Testis (tissue), 2 donors: ENCODE measurements at regions not wholly inside any gene's neighbourhood (a gene's known extent, or its start where the extent isn't known, plus 50 kb on each side); places are given as distances from the start of the nearest gene placed in this dataset.

Experiments used
- DNase-seq: peaks from one replicate; pipeline ENCODE4 v3.0.0-alpha.2; 2019
- H3K27ac ChIP-seq, 2 donors: fragments of 200-600 bp; sonication (generic); one replicate each; pipeline ENCODE4 v1.5.1; 2019
- H3K27me3 ChIP-seq: fragments of 200-600 bp; sonication (generic); one replicate; pipeline ENCODE4 v1.5.1; 2019
- H3K36me3 ChIP-seq: fragments of 200-600 bp; sonication (generic); one replicate; pipeline ENCODE4 v1.5.1; 2017; ENCODE audit warnings: low read depth; ENCODE audit errors: missing control alignments
- H3K4me1 ChIP-seq: fragments of 200-600 bp; sonication (generic); one replicate; pipeline ENCODE4 v1.5.1; 2019
- H3K4me3 ChIP-seq, 2 donors: fragments of 200-600 bp; sonication (generic); one replicate each; pipeline ENCODE4 v1.5.1; 2017 to 2019
- H3K9me3 ChIP-seq: fragments of 200-600 bp; sonication (generic); one replicate; pipeline ENCODE4 v1.5.1; 2017
- POLR2A ChIP-seq: fragments of 450-650 bp; IDR thresholded peaks from one replicate; pipeline ENCODE4 v1.6.1; 2017; ENCODE audit warnings: antibody characterized with exemption, mild to moderate bottlenecking, moderate library complexity
- WGBS, 2 donors: methylation state at CpG; one replicate each; pipeline ENCODE4 v1.1.5; 2018; 5-methylcytosine and 5-hydroxymethylcytosine counted together
- intact Hi-C: fragments of 100-400 bp; cut with DNase I; formaldehyde crosslinking; loops from one replicate; pipeline ENCODE4 v1.15.1; 2023; ENCODE audit warnings: low total_unique reads
- microRNA-seq, 2 donors: library from miRNA; unstranded; fragments of <30 nt; microRNA quantifications; one replicate each; pipeline ENCODE4, GENCODE V29; 2016; ENCODE audit warnings: borderline number of aligned reads in 2 of 2, borderline replicate concordance in 1 of 2
- small RNA-seq, 2 donors: library from RNA; depleted of rRNA; stranded (forward); fragments of <200 nt; gene quantifications; one replicate each; pipeline ENCODE3, GENCODE V24; 2016
- TF ChIP-seq, protein P1 (sequence below), 3 experiments: fragments of 450-650 bp in 2 of 3; fragments of 200-600 bp in 1 of 3; sonication (generic) in 1 of 3; IDR thresholded peaks; one replicate each; pipeline ENCODE4 v1.5.1; 2016 to 2019; ENCODE audit warnings: antibody characterized with exemption in 3 of 3, mild to moderate bottlenecking in 2 of 3, moderate library complexity in 1 of 3

GRCh38 chr2:10246370-10246769, 56.3 kb upstream of the HPCAL1 start:
- TF ChIP-seq POLR2A = no peak
- TF ChIP-seq, protein P1, sequence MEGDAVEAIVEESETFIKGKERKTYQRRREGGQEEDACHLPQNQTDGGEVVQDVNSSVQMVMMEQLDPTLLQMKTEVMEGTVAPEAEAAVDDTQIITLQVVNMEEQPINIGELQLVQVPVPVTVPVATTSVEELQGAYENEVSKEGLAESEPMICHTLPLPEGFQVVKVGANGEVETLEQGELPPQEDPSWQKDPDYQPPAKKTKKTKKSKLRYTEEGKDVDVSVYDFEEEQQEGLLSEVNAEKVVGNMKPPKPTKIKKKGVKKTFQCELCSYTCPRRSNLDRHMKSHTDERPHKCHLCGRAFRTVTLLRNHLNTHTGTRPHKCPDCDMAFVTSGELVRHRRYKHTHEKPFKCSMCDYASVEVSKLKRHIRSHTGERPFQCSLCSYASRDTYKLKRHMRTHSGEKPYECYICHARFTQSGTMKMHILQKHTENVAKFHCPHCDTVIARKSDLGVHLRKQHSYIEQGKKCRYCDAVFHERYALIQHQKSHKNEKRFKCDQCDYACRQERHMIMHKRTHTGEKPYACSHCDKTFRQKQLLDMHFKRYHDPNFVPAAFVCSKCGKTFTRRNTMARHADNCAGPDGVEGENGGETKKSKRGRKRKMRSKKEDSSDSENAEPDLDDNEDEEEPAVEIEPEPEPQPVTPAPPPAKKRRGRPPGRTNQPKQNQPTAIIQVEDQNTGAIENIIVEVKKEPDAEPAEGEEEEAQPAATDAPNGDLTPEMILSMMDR (IDR thresholded peaks at IDR 0.05) = no peak
- H3K27me3 ChIP-seq = no peaks in the 10 kb centered on the region
- no peak overlapping the region for H3K4me3 ChIP-seq
- no peaks in the 10 kb centered on the region for H3K36me3 ChIP-seq
- intact Hi-C loops = no loop called here
- no peaks in the 10 kb centered on the region for H3K4me1 ChIP-seq
- DNase-seq = no peak
- no peaks in the 10 kb centered on the region for H3K9me3 ChIP-seq
- no peak overlapping the region for H3K27ac ChIP-seq
- WGBS, 2 donors = 86 to 93% methylated on average over 8 of the region's 8 CpGs

GRCh38 chr2:10246831-10247230, 55.9 kb upstream of the HPCAL1 start:
- DNase-seq = no peak
- Histone ChIP-seq H3K36me3 (no peaks in the 10 kb centered on the region), H3K9me3 (no peaks in the 10 kb centered on the region), H3K4me3 (no peak overlapping the region), H3K4me1 (no peaks in the 10 kb centered on the region), H3K27ac (no peak overlapping the region), H3K27me3 (no peaks in the 10 kb centered on the region)
- no peak for TF ChIP-seq POLR2A
- TF ChIP-seq, protein P1 (IDR thresholded peaks at IDR 0.05) = no peak
- 84 to 86% methylated on average over 5 of the region's 5 CpGs for WGBS, 2 donors
- intact Hi-C loops = no loop called here

DNA sequence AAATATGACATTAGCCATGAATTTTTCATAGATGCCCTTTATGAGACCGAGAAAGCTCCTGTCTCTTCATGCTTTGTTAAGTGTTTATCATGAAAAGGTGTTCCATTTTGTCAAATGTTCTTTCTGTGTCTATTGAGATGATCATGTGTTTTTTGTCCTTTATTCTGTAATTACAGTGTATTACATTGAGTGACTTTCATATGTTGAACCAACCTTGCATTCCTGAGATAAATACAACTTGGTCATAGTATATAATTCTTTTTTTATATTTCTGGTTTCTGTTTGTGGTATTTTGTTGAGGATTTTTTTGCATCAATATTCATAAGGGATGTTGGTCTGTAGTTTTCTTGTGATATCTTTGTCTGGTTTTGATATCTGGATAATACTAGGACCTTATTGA, 52.9 kb upstream of the HPCAL1 start:
- Histone ChIP-seq H3K9me3 (no peaks in the 10 kb centered on the region), H3K4me1 (no peaks in the 10 kb centered on the region), H3K4me3 (no peak overlapping the region), H3K27me3 (no peaks in the 10 kb centered on the region), H3K36me3 (no peaks in the 10 kb centered on the region), H3K27ac (no peak overlapping the region)
- no peak for TF ChIP-seq POLR2A
- TF ChIP-seq, protein P1 (IDR thresholded peaks at IDR 0.05) = no peak
- WGBS, 2 donors = 84 to 87% methylated on average over 1 of the region's 1 CpG
- no peak for DNase-seq
- intact Hi-C loops = no loop called here

- DNase-seq = no peak
- Histone ChIP-seq H3K4me3 (no peak overlapping the region), H3K4me1 (no peaks in the 10 kb centered on the region), H3K9me3 (no peaks in the 10 kb centered on the region), H3K36me3 (no peaks in the 10 kb centered on the region), H3K27ac (no peak overlapping the region), H3K27me3 (no peaks in the 10 kb centered on the region)
- intact Hi-C loops = no loop called here
- TF ChIP-seq, protein P1 (IDR thresholded peaks at IDR 0.05) = no peak
- TF ChIP-seq POLR2A = no peak
- WGBS, 2 donors = 94 to 100% methylated on average over 2 of the region's 2 CpGs
These were observed 50.5 kb upstream of the HPCAL1 start for GRCh38 chr2:10252224-10252623.

GRCh38 chr2:10252661-10253060, 50.0 kb upstream of the HPCAL1 start:
- WGBS, 2 donors = 71 to 86% methylated on average over 3 of the region's 3 CpGs
- DNase-seq = no peak
- Histone ChIP-seq H3K4me3 (no peak overlapping the region), H3K4me1 (no peaks in the 10 kb centered on the region), H3K27ac (no peak overlapping the region), H3K36me3 (no peaks in the 10 kb centered on the region), H3K9me3 (no peaks in the 10 kb centered on the region), H3K27me3 (no peaks in the 10 kb centered on the region)
- TF ChIP-seq POLR2A = no peak
- TF ChIP-seq, protein P1 (IDR thresholded peaks at IDR 0.05) = no peak
- intact Hi-C loops = no loop called here

Small RNA genes in the stretch of these regions (microRNA-seq; reads per million reads assigned to microRNA genes)
- gene MIR4261 = 0 reads per million in 2 donors

Small RNA genes in the stretch of these regions (small RNA-seq; reads per million reads assigned to genes)
- gene MIR4261 = 0 reads per million in 2 donors
